DMS79 (cell line): ENCODE measurements at regions not wholly inside any gene's neighbourhood (a gene's known extent, or its start where the extent isn't known, plus 50 kb on each side); places are given as distances from the start of the nearest gene placed in this dataset.

Experiments
- DNase-seq: peaks from one replicate; lab custom pipeline; 2025; lab: John Stamatoyannopoulos, UW

DNA sequence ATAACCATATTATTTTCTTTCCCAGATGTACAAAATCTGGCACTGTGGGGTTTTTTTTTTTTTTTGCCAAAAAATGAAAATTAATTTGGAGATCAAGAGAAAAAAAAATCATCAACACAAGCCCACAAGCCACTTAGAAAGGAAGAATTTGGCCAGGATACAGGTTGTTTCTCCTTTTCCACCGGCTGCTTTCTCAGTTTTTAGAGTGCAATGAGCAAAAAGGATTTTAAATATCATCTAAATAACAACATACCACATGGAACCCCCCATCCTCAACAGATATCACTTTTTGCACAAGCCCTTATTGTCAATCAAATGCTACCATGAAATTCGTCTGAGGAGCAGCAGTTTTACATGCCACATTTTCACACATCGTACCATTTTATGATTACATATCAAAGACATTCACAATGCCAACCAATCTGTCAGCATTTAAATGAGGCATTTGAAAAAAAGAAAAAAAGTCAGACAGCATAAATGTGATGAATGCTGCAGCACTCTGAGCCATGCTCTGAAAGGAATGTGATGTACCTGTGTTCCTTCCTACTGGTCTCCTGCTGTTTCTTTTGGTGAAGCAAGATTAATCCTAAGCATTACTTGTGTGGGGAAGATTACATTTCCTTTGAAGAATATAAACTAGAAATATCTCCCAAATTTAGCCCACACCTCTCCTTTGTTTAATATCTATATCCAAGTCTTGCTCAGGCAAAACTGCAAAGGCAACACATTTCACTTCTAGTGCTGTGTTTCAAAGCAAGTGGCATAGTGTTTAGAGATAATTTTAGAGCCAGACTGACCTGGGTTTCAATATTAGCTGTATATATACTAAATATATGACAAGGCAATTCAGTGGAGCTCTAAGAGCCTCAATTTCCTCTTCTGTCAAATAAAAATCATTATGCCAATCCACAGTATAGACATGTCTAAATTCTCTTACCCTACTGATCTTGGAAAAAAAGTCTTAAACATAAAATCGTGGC is 391.3 kb downstream of the CMPK2 start:
- DNase-seq: no peak

GRCh38 chr2:6475155-6475940 is 390.4 kb downstream of the CMPK2 start:
- no peak for DNase-seq

- DNase-seq: no peak
Measured at GRCh38 chr2:6480514-6480913, 385.2 kb downstream of the CMPK2 start.

- no peak for DNase-seq
Measured at GRCh38 chr2:6482256-6482655, 383.5 kb downstream of the CMPK2 start.

- no peak for DNase-seq
Measured at GRCh38 chr2:6487765-6488164, 377.9 kb downstream of the CMPK2 start.

- DNase-seq: no peak
Measured at GRCh38 chr2:6492573-6492972, 373.1 kb downstream of the CMPK2 start.

- DNase-seq: no peak
Measured at GRCh38 chr2:6493266-6493665, 372.4 kb downstream of the CMPK2 start.

DNA sequence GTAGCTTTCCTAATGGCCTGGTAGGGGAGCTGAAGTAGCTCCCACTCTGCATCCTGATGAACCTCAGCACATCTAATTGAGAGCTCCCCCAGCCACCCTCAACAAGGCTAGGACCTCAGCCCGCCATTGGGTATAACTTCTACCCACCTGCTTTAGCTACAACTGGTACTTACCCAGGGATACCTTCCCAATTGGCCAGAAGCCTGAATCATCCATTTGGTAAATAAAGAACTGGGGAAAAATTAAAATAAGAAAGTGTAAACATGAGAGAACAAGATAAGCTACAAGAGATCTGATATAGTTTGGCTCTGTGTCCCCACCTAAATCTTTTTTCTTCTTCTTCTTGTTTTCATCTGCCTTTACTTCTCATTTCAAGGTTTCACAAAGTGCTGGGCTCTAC is 372.0 kb downstream of the CMPK2 start:
- DNase-seq: no peak

DNA sequence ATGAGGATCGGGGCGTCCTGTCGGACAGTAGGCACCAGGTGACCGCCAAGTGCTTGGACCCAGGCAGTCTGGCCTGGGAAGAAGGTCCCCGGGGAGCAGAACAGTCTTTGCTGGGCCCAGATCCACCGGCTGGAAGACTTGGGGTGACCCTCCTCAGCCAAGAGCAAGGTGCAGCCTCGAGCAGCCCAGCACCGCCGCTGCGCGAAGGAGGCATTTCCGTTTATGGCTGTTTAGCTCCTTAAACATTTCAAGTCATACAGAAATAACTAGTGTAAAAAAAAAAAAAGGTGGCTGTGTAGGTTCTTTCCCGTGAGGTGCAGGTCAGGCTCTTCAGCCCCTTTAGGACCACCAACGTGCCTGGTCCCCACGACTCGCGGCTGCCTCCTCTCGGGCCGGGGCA is 370.2 kb downstream of the CMPK2 start:
- no peak for DNase-seq

- no peak for DNase-seq
Measured at GRCh38 chr2:6496376-6496775, 369.3 kb downstream of the CMPK2 start.

DNA sequence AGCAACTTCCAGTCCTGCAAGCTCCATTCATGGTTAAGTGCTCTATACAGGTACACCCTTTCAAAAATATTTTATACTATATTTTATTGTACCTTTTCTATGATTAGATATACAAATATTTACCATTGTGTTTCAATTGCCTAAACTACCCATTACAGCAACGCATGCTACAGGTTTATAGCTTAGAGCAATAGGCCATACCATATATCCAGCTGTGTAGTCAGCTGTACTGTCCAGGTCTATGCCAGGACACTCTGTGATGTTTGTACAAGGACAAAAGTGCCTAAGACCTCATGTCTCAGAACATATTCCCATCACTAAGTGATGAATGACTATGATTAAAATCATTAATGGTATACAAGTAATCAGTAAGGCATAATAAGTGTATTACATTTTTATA is 368.7 kb downstream of the CMPK2 start:
- no peak for DNase-seq

DNA sequence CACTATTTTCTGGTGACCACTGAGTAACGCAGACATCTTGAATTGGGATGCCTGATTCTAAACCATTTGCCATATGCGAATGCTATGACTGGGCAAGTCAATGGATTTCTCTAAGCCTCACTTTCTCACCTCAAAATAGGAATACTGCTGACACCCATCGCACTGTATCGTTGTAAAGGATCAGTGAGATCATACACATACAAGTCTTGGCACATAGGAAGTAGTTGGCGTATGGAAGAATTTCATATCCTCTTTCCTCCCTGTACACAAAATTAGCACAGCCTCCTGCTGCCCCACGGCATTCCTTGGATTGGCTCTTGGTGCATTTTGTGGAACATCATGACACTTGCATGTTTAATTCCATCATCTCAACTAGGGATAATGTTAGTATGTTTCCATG is 366.9 kb downstream of the CMPK2 start:
- DNase-seq: no peak

- DNase-seq: no peak
Measured at GRCh38 chr2:6499691-6500090, 366.0 kb downstream of the CMPK2 start.

DNA sequence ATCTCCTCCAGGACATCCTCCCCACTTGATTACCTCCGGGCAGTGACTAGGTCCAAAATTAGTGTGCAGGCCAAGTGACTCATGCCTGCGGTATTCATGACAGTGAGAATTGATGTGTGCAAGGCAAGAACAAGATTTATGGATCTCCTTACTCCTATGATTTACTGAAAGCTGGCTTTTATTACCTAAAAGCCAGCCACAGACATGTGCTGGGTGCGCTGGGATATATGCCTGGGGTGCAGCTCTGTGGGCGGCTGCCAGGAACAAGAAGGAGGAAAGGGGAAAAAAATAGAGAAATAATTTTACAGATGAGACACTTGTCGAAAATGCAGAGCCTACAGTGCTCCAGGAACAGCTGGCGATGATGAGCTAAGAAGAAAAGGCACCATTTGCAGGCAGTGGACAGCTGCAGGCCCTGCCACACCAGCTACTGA is 359.3 kb downstream of the CMPK2 start:
- no peak for DNase-seq

GRCh38 chr2:6506859-6507258 is 358.8 kb downstream of the CMPK2 start:
- no peak for DNase-seq

GRCh38 chr2:6510532-6510931 is 355.2 kb downstream of the CMPK2 start:
- no peak for DNase-seq

- DNase-seq: no peak
Measured at GRCh38 chr2:6512589-6512988, 353.1 kb downstream of the CMPK2 start.

GRCh38 chr2:6516674-6517073 is 349.0 kb downstream of the CMPK2 start:
- no peak for DNase-seq

DNA sequence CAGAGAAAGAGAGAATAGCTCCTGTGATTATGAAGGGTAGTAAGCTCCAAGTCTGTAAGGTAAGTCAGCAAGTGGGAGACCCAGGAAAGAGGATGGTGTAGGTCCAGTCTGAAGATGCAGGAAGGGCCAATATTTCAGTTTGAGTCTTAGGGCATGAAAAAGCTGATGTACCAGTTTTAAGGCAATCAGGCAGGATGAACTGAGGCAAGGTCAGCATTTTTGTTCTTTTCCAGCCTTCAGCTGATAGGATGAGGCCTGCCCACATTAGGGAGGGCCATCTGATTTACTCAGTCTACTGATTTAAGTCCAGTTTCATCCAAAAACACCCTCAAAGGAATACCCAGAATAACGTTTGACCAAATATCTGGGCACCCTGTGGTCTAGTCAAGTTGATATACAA is 347.3 kb downstream of the CMPK2 start:
- no peak for DNase-seq

DNA sequence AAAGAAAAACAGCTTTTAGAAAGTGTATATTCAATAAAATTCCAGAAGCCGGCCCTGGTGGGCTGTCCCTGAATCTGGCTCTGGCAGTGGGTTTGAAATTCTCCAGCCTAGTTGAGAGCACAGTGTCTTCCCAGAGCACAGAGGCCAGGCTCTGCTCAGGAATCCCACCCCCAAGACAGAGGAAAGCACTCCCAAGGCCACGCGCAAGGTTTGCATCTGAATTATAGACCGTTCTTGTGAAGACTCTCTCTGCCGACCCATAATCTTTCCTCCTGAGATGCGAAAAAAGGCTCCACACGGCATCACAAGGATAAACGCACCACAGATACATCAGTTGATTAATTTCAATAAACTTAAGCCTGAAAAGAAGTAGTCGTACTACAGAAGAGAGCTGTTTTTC is 342.2 kb downstream of the CMPK2 start:
- no peak for DNase-seq

DNA sequence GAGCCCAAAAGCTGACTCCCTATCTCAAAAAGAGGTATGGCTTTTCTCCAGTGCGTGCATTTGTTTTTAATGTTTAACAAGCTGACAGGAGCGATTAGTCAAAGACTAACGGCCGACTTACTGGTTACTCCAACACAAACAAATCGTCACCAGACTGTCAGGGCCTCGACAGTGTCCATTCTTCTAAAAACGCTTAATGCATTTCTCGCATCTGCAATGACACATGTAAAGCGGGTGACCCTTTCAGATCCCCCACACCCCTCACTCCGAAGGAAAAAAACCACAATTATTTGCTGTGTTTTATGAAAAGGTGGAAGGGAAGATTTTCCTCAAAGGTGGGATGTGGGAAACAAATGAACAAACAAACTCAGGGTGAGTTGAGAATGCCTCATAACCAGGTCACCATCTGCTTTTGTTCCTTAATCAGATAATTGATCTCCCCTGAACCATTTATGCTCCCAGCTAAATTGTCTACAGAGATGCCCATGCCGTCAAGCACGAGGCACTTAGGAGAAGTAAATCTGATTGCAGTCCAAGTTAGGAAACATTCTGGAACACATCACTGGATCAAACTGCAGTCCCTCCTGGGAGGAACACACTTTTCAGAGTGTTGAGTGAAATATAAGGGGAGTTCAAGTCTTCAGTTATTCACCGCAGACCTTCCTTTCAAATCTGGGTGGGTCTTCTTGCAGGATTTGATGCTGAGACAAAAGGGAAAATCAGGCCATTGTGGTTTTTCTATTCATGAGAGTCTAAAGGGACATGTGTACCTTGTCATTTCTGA is 340.8 kb downstream of the CMPK2 start:
- DNase-seq: no peak

DNA sequence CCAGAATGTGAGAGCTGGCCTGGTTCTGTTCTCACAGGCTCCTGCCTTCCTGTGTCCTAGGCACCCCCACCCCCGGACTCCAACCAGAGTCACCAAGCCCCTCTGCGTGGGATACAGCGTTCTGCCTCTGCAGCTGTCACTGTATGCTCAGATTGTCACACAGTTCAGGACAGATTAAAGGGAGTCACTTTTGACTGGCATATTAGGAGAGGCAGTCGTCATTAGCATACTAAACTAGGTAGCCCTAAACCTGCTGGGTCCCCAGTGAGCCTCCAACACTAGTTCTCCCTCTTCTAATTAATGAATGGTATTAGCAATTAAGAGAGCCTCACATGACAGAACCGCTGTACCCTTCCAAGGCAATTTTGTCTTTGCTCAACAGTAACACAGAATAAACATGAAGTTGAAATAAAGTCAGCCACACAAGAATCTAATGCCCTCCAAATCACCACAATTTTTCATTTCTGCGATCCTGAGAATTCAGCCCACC is 340.2 kb downstream of the CMPK2 start:
- DNase-seq: no peak
